ENCODE measurements at regions not wholly inside any gene's neighbourhood (a gene's known extent, or its start where the extent isn't known, plus 50 kb on each side); places are given as distances from the start of the nearest gene placed in this dataset.

GRCh38 chr18:45121146-45121545 lies 440.5 kb downstream of the SETBP1 start (continued):
- TF ChIP-seq USF2 (IDR thresholded peaks at IDR 0.05; ENCODE audit: borderline replicate concordance, low read depth, low read length): no peak

- no peaks in the 10 kb centered on the region for H3K9me3 ChIP-seq
- WGBS (ENCODE audit: low lambda C conversion rate): 71% methylated on average over 1 of the region's 1 CpG
- no peak overlapping the region for H3K27ac ChIP-seq (ENCODE audit: low read depth in 2 of 2, low read length in 1 of 2)
- CTCF ChIA-PET: no interaction called here
- H3K4me1 ChIP-seq (ENCODE audit: control insufficient read depth in 1 of 2, insufficient read depth in 2 of 2, low read depth in 1 of 2, low read length in 1 of 2): peaks cover 0 to 3% of the 10 kb centered on the region in 2 experiments; a peak in 2 of 4 replicates
- no peaks in the 10 kb centered on the region for H4K20me1 ChIP-seq (ENCODE audit: insufficient read depth)
- POLR2A ChIA-PET: no interaction called here
- H3K36me3 ChIP-seq (replicated peaks in 1 of 2; ENCODE audit: control insufficient read depth in 1 of 2, insufficient read depth in 2 of 2, low read length in 1 of 2): no peaks in the 10 kb centered on the region
- DNase-seq: no peak
- peak; percentile 20; the same call in 1 of the 2 replicates for TF ChIP-seq FOSL2 (IDR thresholded peaks at IDR 0.05; ENCODE audit: borderline replicate concordance, low read depth)
- no peak for TF ChIP-seq ELF1 (IDR thresholded peaks at IDR 0.05)
- peak; percentile 66 for TF ChIP-seq PBX3 (IDR thresholded peaks at IDR 0.05)
- H3K27me3 ChIP-seq (ENCODE audit: insufficient read depth): no peaks in the 10 kb centered on the region
- H3K79me2 ChIP-seq (ENCODE audit: insufficient read depth): no peaks in the 10 kb centered on the region
- H3F3A ChIP-seq (replicated peaks; ENCODE audit: insufficient read depth): no peaks in the 10 kb centered on the region
- no peaks in the 10 kb centered on the region for H3K9me2 ChIP-seq
- H2AFZ ChIP-seq (ENCODE audit: low read depth): no peak overlapping the region
- H3K4me2 ChIP-seq: no peak overlapping the region
- H3K9ac ChIP-seq: no peak overlapping the region
- no peak overlapping the region for H3K4me3 ChIP-seq (ENCODE audit: low read depth in 2 of 2, low read length in 1 of 2)
Observed at GRCh38 chr18:45122506-45122905, 441.8 kb downstream of the SETBP1 start.

- TF ChIP-seq GABPA (IDR thresholded peaks at IDR 0.05; ENCODE audit: low read depth) (no peak), FOSL2 (IDR thresholded peaks at IDR 0.05; ENCODE audit: borderline replicate concordance, low read depth) (no peak), REST (IDR thresholded peaks at IDR 0.05; ENCODE audit: low read depth, low read length) (peak; percentile 72), RXRA (IDR thresholded peaks at IDR 0.05; ENCODE audit: borderline replicate concordance, low read depth) (no peak)
- Histone ChIP-seq H3K4me1 (ENCODE audit: control insufficient read depth in 1 of 2, insufficient read depth in 2 of 2, low read depth in 1 of 2, low read length in 1 of 2) (no peaks in the 10 kb centered on the region), H3K79me2 (ENCODE audit: insufficient read depth) (no peaks in the 10 kb centered on the region; the same call in 1 of the 2 replicates), H2AFZ (ENCODE audit: low read depth) (no peak overlapping the region), H3K4me2 (no peak overlapping the region), H3K27me3 (ENCODE audit: insufficient read depth) (no peaks in the 10 kb centered on the region), H3K9me3 (no peaks in the 10 kb centered on the region), H3K36me3 (replicated peaks in 1 of 2; ENCODE audit: control insufficient read depth in 1 of 2, insufficient read depth in 2 of 2, low read length in 1 of 2) (no peaks in the 10 kb centered on the region), H4K20me1 (ENCODE audit: insufficient read depth) (no peaks in the 10 kb centered on the region), H3F3A (replicated peaks; ENCODE audit: insufficient read depth) (no peaks in the 10 kb centered on the region), H3K9me2 (0 out of 2 replicates have a peak, but pooled peaks cover 4% of the 10 kb centered on the region), H3K4me3 (ENCODE audit: low read depth in 2 of 2, low read length in 1 of 2) (no peak overlapping the region), H3K27ac (ENCODE audit: low read depth in 2 of 2, low read length in 1 of 2) (no peak overlapping the region), H3K9ac (no peak overlapping the region)
- DNase-seq: no peak
- CTCF ChIA-PET: interaction anchor here (0.8 kb wide), 1 partner anchor 16 kb away, joined by 3 read pairs; no protein-coding TSS in a partner anchor
- POLR2A ChIA-PET: no interaction called here
Observed at GRCh38 chr18:45127405-45127804, 446.7 kb downstream of the SETBP1 start.

Data from SK-N-SH (cell line).